HepG2 (cell line): ENCODE measurements at regions not wholly inside any gene's neighbourhood (a gene's known extent, or its start where the extent isn't known, plus 50 kb on each side); places are given as distances from the start of the nearest gene placed in this dataset.

ENCODE experiments used
- ATAC-seq: fragments of 200-7000 bp; cut with Tn5 transposase; 3 replicates; pipeline ENCODE4 v1.9.1; 2020; ENCODE audit warnings: mild to moderate bottlenecking, moderate library complexity
- BruUV-seq: library from RNA; stranded (reverse); fragments of 400-500 nt; replicated peaks from 2 replicates; lab custom pipeline; 2021; lab: Mats Ljungman, UMichigan
- CTCF ChIA-PET: fragments of 300-600 bp; formaldehyde crosslinking; extraction: SDS; loops from one replicate; lab custom pipeline; 2021; ENCODE audit warnings: low total read pairs, inconsistent platforms, low intra/inter-chr PET ratio; lab: Yijun Ruan, JAX
- POLR2A ChIA-PET: fragments of 350-600 bp; sonication (Branson Sonifier 250); formaldehyde crosslinking; loops from one replicate; lab custom pipeline; 2020; ENCODE audit warnings: antibody characterized with exemption, inconsistent platforms; lab: Yijun Ruan, JAX
- DNase-seq: peaks from one replicate; pipeline ENCODE4 v3.0.0-alpha.2; 2015; ENCODE audit warnings: low spot score
- FAIRE-seq: peaks from 3 replicates; lab custom pipeline; 2011; peaks lifted over from hg19 to GRCh38; lab: Jason Lieb, UNC
- H2AFZ ChIP-seq: one replicate; pipeline ENCODE4 v1.6.1; 2011; ENCODE audit warnings: low read length, inconsistent platforms
- H3K27ac ChIP-seq: fragments of 300-600 bp; 3 replicates; pipeline ENCODE4 v1.8.0; 2011; ENCODE audit warnings: mixed run types, mild to moderate bottlenecking, mixed read lengths, low read length, inconsistent platforms; ENCODE audit not compliant: insufficient read depth; ENCODE audit errors: extremely low read length
- H3K27me3 ChIP-seq, 2 experiments: fragments of 200-600 bp in 1 of 2; 2 replicates in 1 of 2; 3 replicates in 1 of 2; pipeline versions ENCODE4 v1.6.0 to v1.8.0; 2011; ENCODE audit warnings: low read length in 2 of 2, mild to moderate bottlenecking in 2 of 2, moderate library complexity in 2 of 2, inconsistent platforms in 1 of 2; ENCODE audit not compliant: insufficient read depth in 2 of 2, control insufficient read depth in 1 of 2
- H3K36me3 ChIP-seq, 2 experiments: fragments of 200-600 bp in 1 of 2; replicated peaks in 1 of 2; 2 replicates in 1 of 2; 3 replicates in 1 of 2; pipeline versions ENCODE4 v1.5.1 to v1.8.0; 2011; ENCODE audit warnings: low read length in 2 of 2, inconsistent platforms in 1 of 2; ENCODE audit not compliant: insufficient read depth in 2 of 2, control insufficient read depth in 1 of 2
- H3K4me1 ChIP-seq: 2 replicates; pipeline ENCODE4 v1.5.1; 2012; ENCODE audit warnings: low read length, inconsistent platforms; ENCODE audit not compliant: insufficient read depth
- H3K4me2 ChIP-seq: 2 replicates; pipeline ENCODE4 v1.6.0; 2011; ENCODE audit warnings: low read depth, low read length, inconsistent platforms
- H3K4me3 ChIP-seq, 3 experiments: fragments of 200-600 bp in 1 of 3; sonication (generic), shearing (Covaris generic) in 1 of 3; replicated peaks in 1 of 3; 2 replicates each; pipeline ENCODE4 v1.5.1; 2011 to 2016; ENCODE audit warnings: low read length in 3 of 3, inconsistent platforms in 2 of 3, low read depth in 2 of 3, mild to moderate bottlenecking in 2 of 3, control low read depth in 1 of 3, mixed read lengths in 1 of 3; ENCODE audit not compliant: insufficient read depth in 1 of 3
- H3K79me2 ChIP-seq: one replicate; pipeline ENCODE4 v1.6.1; 2011; ENCODE audit warnings: low read length, inconsistent platforms; ENCODE audit not compliant: insufficient read depth
- H3K9ac ChIP-seq: 2 replicates; pipeline ENCODE4 v1.6.0; 2011; ENCODE audit warnings: mild to moderate bottlenecking, low read depth, low read length, inconsistent platforms; ENCODE audit not compliant: insufficient read depth
- H3K9me3 ChIP-seq: 2 replicates; pipeline ENCODE4 v1.5.1; 2012; ENCODE audit warnings: mild to moderate bottlenecking, low read length
- H4K20me1 ChIP-seq: 2 replicates; pipeline ENCODE4 v1.6.0; 2011; ENCODE audit warnings: inconsistent platforms, mild to moderate bottlenecking, low read length, moderate library complexity; ENCODE audit not compliant: insufficient read depth
- CCAR2 ChIP-seq: fragments of 200-400 bp; formaldehyde crosslinking; optimal IDR thresholded peaks from 2 replicates; pipeline ENCODE3; 2018; ENCODE audit warnings: low read depth, mild to moderate bottlenecking, low read length, moderate library complexity
- FOSL1 ChIP-seq: sonication (generic); formaldehyde crosslinking; IDR thresholded peaks from 2 replicates; pipeline ENCODE4 v1.9.0; 2021; ENCODE audit warnings: missing genetic modification reagents, borderline replicate concordance
- FOXA1 ChIP-seq, 2 experiments: fragments of 450-650 bp in 1 of 2; sonication (generic) in 1 of 2; formaldehyde crosslinking in 1 of 2; IDR thresholded peaks; 2 replicates each; pipeline versions ENCODE4 v1.4.0 to v1.6.1; 2016 to 2020; ENCODE audit warnings: missing genetic modification reagents in 1 of 2
- HOXA3 ChIP-seq: sonication (generic); formaldehyde crosslinking; IDR thresholded peaks from 2 replicates; pipeline ENCODE4 v1.5.0; 2020; ENCODE audit warnings: missing genetic modification reagents
- ISX ChIP-seq: sonication (generic); formaldehyde crosslinking; conservative IDR thresholded peaks from 2 replicates; pipeline ENCODE4 v1.5.0; 2020; ENCODE audit warnings: missing genetic modification reagents
- KLF16 ChIP-seq, 2 experiments: sonication (generic) in 1 of 2; formaldehyde crosslinking in 1 of 2; IDR thresholded peaks; 2 replicates each; pipeline versions ENCODE4 v1.6.1 to v1.8.0; 2016 to 2023; ENCODE audit warnings: missing genetic modification reagents in 2 of 2, missing compliant biosample characterization in 1 of 2
- MAZ ChIP-seq, 2 experiments: sonication (generic) in 1 of 2; formaldehyde crosslinking in 1 of 2; IDR thresholded peaks; 2 replicates each; pipeline versions ENCODE4 v1.5.0 to v1.6.1; 2012 to 2020; ENCODE audit warnings: low read depth in 2 of 2, mild to moderate bottlenecking in 2 of 2, borderline replicate concordance in 1 of 2, improper control_type of control experiment in 1 of 2, low read length in 1 of 2, missing genetic modification reagents in 1 of 2, moderate library complexity in 1 of 2
- PAF1 ChIP-seq: IDR thresholded peaks from 2 replicates; pipeline ENCODE4 v1.6.1; 2016; ENCODE audit warnings: missing genetic modification reagents, missing compliant biosample characterization
- POLR2G ChIP-seq: fragments of 200-400 bp; formaldehyde crosslinking; IDR thresholded peaks from 2 replicates; pipeline ENCODE4 v1.6.1; 2018; ENCODE audit warnings: mild to moderate bottlenecking, low read depth, low read length, moderate library complexity
- SIX1 ChIP-seq: sonication (generic); formaldehyde crosslinking; IDR thresholded peaks from 2 replicates; pipeline ENCODE4 v1.4.0; 2020; ENCODE audit warnings: missing genetic modification reagents, borderline replicate concordance
- TERF1 ChIP-seq: sonication (generic); formaldehyde crosslinking; IDR thresholded peaks from 2 replicates; pipeline ENCODE4 v1.8.0; 2022; ENCODE audit warnings: mild to moderate bottlenecking, missing genetic modification reagents, moderate library complexity
- ZNF616 ChIP-seq: sonication (generic); formaldehyde crosslinking; IDR thresholded peaks from 2 replicates; pipeline ENCODE4 v1.5.0; 2020; ENCODE audit warnings: low read depth, mild to moderate bottlenecking, missing genetic modification reagents
- ZNF619 ChIP-seq: sonication (generic); formaldehyde crosslinking; IDR thresholded peaks from 2 replicates; pipeline ENCODE4 v1.4.0; 2020; ENCODE audit warnings: mild to moderate bottlenecking, missing genetic modification reagents
- ZNF660 ChIP-seq: sonication (generic); formaldehyde crosslinking; IDR thresholded peaks from 2 replicates; pipeline ENCODE4 v1.5.1; 2020; ENCODE audit warnings: mild to moderate bottlenecking, low read depth, missing genetic modification reagents, borderline replicate concordance
- ZNF883 ChIP-seq: sonication (generic); formaldehyde crosslinking; IDR thresholded peaks from 2 replicates; pipeline ENCODE4 v1.5.1; 2020; ENCODE audit warnings: mild to moderate bottlenecking, missing genetic modification reagents; ENCODE audit errors: not compliant biosample characterization
- WGBS: methylation state at CpG from one replicate; pipeline ENCODE4 v1.1.6; 2017; ENCODE audit warnings: low lambda C conversion rate; 5-methylcytosine and 5-hydroxymethylcytosine counted together
- in situ Hi-C: cut with HindIII; loops from 2 replicates; pipeline ENCODE4 v1.10.0; 2017; ENCODE audit warnings: low pct_unique_long_range_greater_than_20kb; ENCODE audit not compliant: extremely low pct_ligation_motif_present
- intact Hi-C: fragments of 100-400 bp; cut with micrococcal nuclease; formaldehyde crosslinking; loops from one replicate; pipeline ENCODE4 v1.10.0; 2022; ENCODE audit not compliant: unreplicated experiment
- TF ChIP-seq, protein P1 (sequence below): sonication (generic); formaldehyde crosslinking; IDR thresholded peaks from 2 replicates; pipeline ENCODE4 v1.8.1; 2023; ENCODE audit warnings: mild to moderate bottlenecking, moderate library complexity, missing genetic modification reagents
- TF ChIP-seq, protein P2 (sequence below): sonication (generic); formaldehyde crosslinking; IDR thresholded peaks from 2 replicates; pipeline ENCODE4 v1.4.0; 2020; ENCODE audit warnings: mild to moderate bottlenecking, missing genetic modification reagents, borderline replicate concordance

DNA sequence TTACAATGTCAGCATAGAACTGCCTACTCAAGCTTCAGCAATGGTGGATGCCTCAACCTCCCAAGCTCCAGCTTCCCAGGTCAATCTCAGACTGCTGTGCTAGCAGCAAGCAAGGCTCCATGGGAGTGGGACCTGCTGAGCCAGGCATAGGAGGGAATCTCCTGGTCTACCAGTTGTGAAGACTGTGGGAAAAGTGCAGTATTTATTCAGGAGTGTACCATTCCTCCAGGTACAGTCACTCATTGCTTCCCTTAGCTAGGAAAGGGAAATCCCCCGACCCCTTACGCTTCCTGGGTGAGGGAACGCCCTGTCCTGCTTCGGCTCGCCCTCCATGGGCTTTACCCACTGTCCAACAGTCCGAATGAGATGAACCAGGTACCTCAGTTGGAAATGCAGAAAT is 130.3 kb downstream of the ADCYAP1 start:
- Histone ChIP-seq H3K27ac (no peak overlapping the region), H3K4me3 (no peak overlapping the region), H3K9me3 (no peaks in the 10 kb centered on the region), H3K79me2 (no peaks in the 10 kb centered on the region), H3K4me1 (no peaks in the 10 kb centered on the region), H3K4me2 (no peak overlapping the region), H2AFZ (no peak overlapping the region), H3K27me3 (peaks cover 0 to 3% of the 10 kb centered on the region in 2 experiments; a peak in 1 of 5 replicates), H3K36me3 (no peaks in the 10 kb centered on the region), H4K20me1 (no peaks in the 10 kb centered on the region), H3K9ac (no peak overlapping the region)
- WGBS = 0% methylated on average over 1 of the region's 6 CpGs
- in situ Hi-C loops (no loop called here), intact Hi-C loops (no loop called here)
- DNase-seq = no peak
- TF ChIP-seq SIX1 (CRISPR knock-in tag) (no peak), HOXA3 (no peak), PAF1 (no peak), TERF1 (CRISPR knock-in tag) (no peak), POLR2G (no peak), MAZ (IDR thresholded peaks at IDR 0.05; ENCODE audit: borderline replicate concordance, low read depth, low read length) (no peak), MAZ (CRISPR knock-in tag; IDR thresholded peaks at IDR 0.05; ENCODE audit: low read depth) (no peak), FOXA1 (IDR thresholded peaks at IDR 0.05) (no peak), FOXA1 (CRISPR knock-in tag; IDR thresholded peaks at IDR 0.05) (no peak), ZNF619 (CRISPR knock-in tag) (no peak), ISX (CRISPR knock-in tag) (no peak), ZNF616 (CRISPR knock-in tag) (no peak), ZNF883 (no peak), FOSL1 (CRISPR knock-in tag) (no peak), CCAR2 (no peak), ZNF660 (CRISPR knock-in tag) (no peak), KLF16 (CRISPR knock-in tag; IDR thresholded peaks at IDR 0.05) (no peak)
- TF ChIP-seq, protein P1, sequence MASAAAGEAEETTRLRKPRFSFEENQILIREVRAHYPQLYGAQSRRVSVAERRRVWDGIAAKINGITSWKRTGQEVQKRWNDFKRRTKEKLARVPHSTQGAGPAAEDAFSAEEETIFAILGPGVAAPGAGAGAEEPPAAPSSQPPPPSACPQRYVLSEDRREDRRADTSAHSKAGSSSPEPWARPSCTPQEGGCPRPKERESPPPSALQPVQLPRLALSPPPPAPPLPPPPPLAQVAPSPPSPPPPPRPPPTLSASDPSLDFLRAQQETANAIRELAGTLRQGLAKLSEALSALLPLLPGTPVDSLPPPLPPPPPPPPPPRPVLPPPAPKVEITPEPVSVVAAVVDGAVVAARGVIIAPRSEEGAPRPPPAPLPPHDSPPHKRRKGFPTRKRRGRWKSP (CRISPR knock-in tag) = no peak
- TF ChIP-seq, protein P2, sequence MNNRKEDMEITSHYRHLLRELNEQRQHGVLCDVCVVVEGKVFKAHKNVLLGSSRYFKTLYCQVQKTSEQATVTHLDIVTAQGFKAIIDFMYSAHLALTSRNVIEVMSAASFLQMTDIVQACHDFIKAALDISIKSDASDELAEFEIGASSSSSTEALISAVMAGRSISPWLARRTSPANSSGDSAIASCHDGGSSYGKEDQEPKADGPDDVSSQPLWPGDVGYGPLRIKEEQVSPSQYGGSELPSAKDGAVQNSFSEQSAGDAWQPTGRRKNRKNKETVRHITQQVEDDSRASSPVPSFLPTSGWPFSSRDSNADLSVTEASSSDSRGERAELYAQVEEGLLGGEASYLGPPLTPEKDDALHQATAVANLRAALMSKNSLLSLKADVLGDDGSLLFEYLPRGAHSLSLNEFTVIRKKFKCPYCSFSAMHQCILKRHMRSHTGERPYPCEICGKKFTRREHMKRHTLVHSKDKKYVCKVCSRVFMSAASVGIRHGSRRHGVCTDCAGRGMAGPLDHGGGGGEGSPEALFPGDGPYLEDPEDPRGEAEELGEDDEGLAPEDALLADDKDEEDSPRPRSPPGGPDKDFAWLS (CRISPR knock-in tag) = no peak
- CTCF ChIA-PET = no interaction called here
- ATAC-seq = no peak
- BruUV-seq = no TSS peak
- FAIRE-seq = no peak
- POLR2A ChIA-PET = no interaction called here
